Neural progenitor cell (in vitro differentiated cells): ENCODE measurements at regions not wholly inside any gene's neighbourhood (a gene's known extent, or its start where the extent isn't known, plus 50 kb on each side); places are given as distances from the start of the nearest gene placed in this dataset.

Experiments used
- DNase-seq: peaks from one replicate; pipeline ENCODE4 v3.0.0-alpha.2; 2016; ENCODE audit warnings: low spot score
- H2AFZ ChIP-seq: fragments of 200-600 bp; sonication (generic); replicated peaks from 2 replicates; pipeline ENCODE4 v1.6.1; 2016; ENCODE audit warnings: antibody characterized with exemption
- H3F3A ChIP-seq: fragments of 200-600 bp; sonication (generic); 2 replicates; pipeline ENCODE4 v1.6.1; 2016; ENCODE audit warnings: antibody characterized with exemption, low read depth
- H3K27ac ChIP-seq: fragments of 200-600 bp; sonication (generic); 2 replicates; pipeline ENCODE4 v1.5.1; 2016; ENCODE audit warnings: mild to moderate bottlenecking
- H3K27me3 ChIP-seq: fragments of 200-600 bp; sonication (generic); 2 replicates; pipeline ENCODE4 v1.6.1; 2016; ENCODE audit warnings: mild to moderate bottlenecking, moderate library complexity
- H3K36me3 ChIP-seq: fragments of 200-600 bp; sonication (generic); 2 replicates; pipeline ENCODE4 v1.5.1; 2016
- H3K4me1 ChIP-seq: fragments of 200-600 bp; sonication (generic); 2 replicates; pipeline ENCODE4 v1.6.1; 2016; ENCODE audit warnings: mixed run types
- H3K4me2 ChIP-seq: fragments of 200-600 bp; sonication (generic); 2 replicates; pipeline ENCODE4 v1.6.1; 2016
- H3K4me3 ChIP-seq: fragments of 200-600 bp; sonication (generic); 2 replicates; pipeline ENCODE4 v1.5.1; 2016
- H3K79me2 ChIP-seq: fragments of 200-600 bp; sonication (generic); 2 replicates; pipeline ENCODE4 v1.6.1; 2016; ENCODE audit warnings: low read depth
- H3K9ac ChIP-seq: fragments of 200-600 bp; sonication (generic); 2 replicates; pipeline ENCODE4 v1.6.1; 2016
- H3K9me3 ChIP-seq: fragments of 200-600 bp; sonication (generic); 2 replicates; pipeline ENCODE4 v1.5.1; 2016; ENCODE audit warnings: low read depth
- H4K20me1 ChIP-seq: fragments of 200-600 bp; sonication (generic); 2 replicates; pipeline ENCODE4 v1.6.1; 2016; ENCODE audit warnings: low read depth
- H3K27ac Mint-ChIP-seq: 3 replicates; pipeline ENCODE4 v1.8.0; 2021; ENCODE audit warnings: mixed read lengths
- H3K27me3 Mint-ChIP-seq: 2 replicates; pipeline ENCODE4 v1.8.0; 2022; ENCODE audit warnings: low read depth, mild to moderate bottlenecking, inconsistent platforms, moderate library complexity, mixed read lengths; ENCODE audit not compliant: insufficient read depth
- H3K36me3 Mint-ChIP-seq: 3 replicates; pipeline ENCODE4 v1.8.0; 2021; ENCODE audit warnings: mixed read lengths
- H3K4me1 Mint-ChIP-seq: 3 replicates; pipeline ENCODE4 v1.8.0; 2021; ENCODE audit warnings: mixed read lengths
- H3K4me3 Mint-ChIP-seq: 3 replicates; pipeline ENCODE4 v1.8.0; 2021; ENCODE audit warnings: mild to moderate bottlenecking, moderate library complexity, mixed read lengths
- H3K9me3 Mint-ChIP-seq: 3 replicates; pipeline ENCODE4 v1.8.0; 2020; ENCODE audit warnings: mixed read lengths
- CTCF ChIP-seq: fragments of 200-600 bp; sonication (generic); IDR thresholded peaks from 2 replicates; pipeline ENCODE4 v1.5.1; 2017; ENCODE audit warnings: antibody characterized with exemption, mild to moderate bottlenecking
- EZH2 ChIP-seq: fragments of 200-600 bp; sonication (generic); IDR thresholded peaks from 2 replicates; pipeline ENCODE4 v1.6.1; 2017; ENCODE audit warnings: antibody characterized with exemption, mild to moderate bottlenecking, moderate library complexity
- EZH2phosphoT487 ChIP-seq: fragments of 200-600 bp; sonication (generic); IDR thresholded peaks from 2 replicates; pipeline ENCODE4 v1.6.1; 2017; ENCODE audit warnings: antibody characterized with exemption

- Histone ChIP-seq H3K4me1 (no peaks in the 10 kb centered on the region), H3F3A (no peaks in the 10 kb centered on the region), H3K27me3 (no peaks in the 10 kb centered on the region), H2AFZ (no peak overlapping the region), H3K36me3 (no peaks in the 10 kb centered on the region), H3K9me3 (peaks cover 7% of the 10 kb centered on the region), H3K79me2 (no peaks in the 10 kb centered on the region), H3K9ac (no peak overlapping the region), H4K20me1 (no peaks in the 10 kb centered on the region), H3K4me3 (no peak overlapping the region), H3K27ac (no peak overlapping the region), H3K4me2 (no peak overlapping the region)
- Mint-ChIP-seq H3K27me3 (no peaks in the 10 kb centered on the region), H3K36me3 (no peaks in the 10 kb centered on the region), H3K9me3 (peaks cover 23% of the 10 kb centered on the region), H3K27ac (no peak overlapping the region), H3K4me3 (no peak overlapping the region), H3K4me1 (peaks cover 3% of the 10 kb centered on the region)
- no peak for DNase-seq
- TF ChIP-seq EZH2phosphoT487 (no peak), EZH2 (no peak), CTCF (no peak)
These were observed 914.1 kb downstream of the TRHDE start for GRCh38 chr12:73186272-73186671.

- Histone ChIP-seq H3K27ac (no peak overlapping the region), H3K79me2 (no peaks in the 10 kb centered on the region), H3K4me3 (no peak overlapping the region), H3F3A (no peaks in the 10 kb centered on the region), H2AFZ (no peak overlapping the region), H3K27me3 (no peaks in the 10 kb centered on the region), H3K36me3 (no peaks in the 10 kb centered on the region), H3K4me2 (no peak overlapping the region), H4K20me1 (no peaks in the 10 kb centered on the region), H3K9ac (no peak overlapping the region), H3K4me1 (no peaks in the 10 kb centered on the region), H3K9me3 (peaks cover 7% of the 10 kb centered on the region)
- H3K36me3 Mint-ChIP-seq: no peaks in the 10 kb centered on the region
- peaks cover 23% of the 10 kb centered on the region for H3K9me3 Mint-ChIP-seq
- no peaks in the 10 kb centered on the region for H3K27me3 Mint-ChIP-seq
- DNase-seq: no peak
- H3K4me3 Mint-ChIP-seq: no peak overlapping the region
- H3K4me1 Mint-ChIP-seq: no peaks in the 10 kb centered on the region
- no peak overlapping the region for H3K27ac Mint-ChIP-seq
- TF ChIP-seq EZH2phosphoT487 (no peak), EZH2 (no peak), CTCF (no peak)
These were observed 915.6 kb downstream of the TRHDE start for GRCh38 chr12:73187765-73188164.

GRCh38 chr12:73210548-73211204, 938.5 kb downstream of the TRHDE start:
- Histone ChIP-seq H3K4me3 (no peak overlapping the region), H3K27me3 (no peaks in the 10 kb centered on the region), H3K36me3 (no peaks in the 10 kb centered on the region), H3F3A (no peaks in the 10 kb centered on the region), H3K9me3 (no peaks in the 10 kb centered on the region), H3K27ac (no peak overlapping the region), H3K4me1 (no peaks in the 10 kb centered on the region), H3K4me2 (no peak overlapping the region), H3K79me2 (no peaks in the 10 kb centered on the region), H2AFZ (no peak overlapping the region), H3K9ac (no peak overlapping the region), H4K20me1 (no peaks in the 10 kb centered on the region)
- TF ChIP-seq EZH2phosphoT487 (no peak), EZH2 (no peak), CTCF (no peak)
- Mint-ChIP-seq H3K4me1 (peaks cover 7% of the 10 kb centered on the region), H3K4me3 (no peak overlapping the region), H3K36me3 (no peaks in the 10 kb centered on the region), H3K9me3 (no peaks in the 10 kb centered on the region), H3K27ac (no peak overlapping the region), H3K27me3 (no peaks in the 10 kb centered on the region)
- DNase-seq: no peak
